GM18873 (cell line): ENCODE measurements at regions not wholly inside any gene's neighbourhood (a gene's known extent, or its start where the extent isn't known, plus 50 kb on each side); places are given as distances from the start of the nearest gene placed in this dataset.
"Not testable (repeated sequence)": the region's sequence is repeated elsewhere in the genome, so short reads cannot be mapped to it uniquely, and the experiment has no call there.

ENCODE experiments used
- ATAC-seq: cut with Tn5 transposase; IDR thresholded peaks from one replicate; pipeline ENCODE4 v1.9.1; 2021; ENCODE audit warnings: mild to moderate bottlenecking, moderate library complexity, moderate number of reproducible peaks; ENCODE audit not compliant: unreplicated experiment, low FRiP score

GRCh38 chr4:86521373-86521969, 72.6 kb upstream of the PTPN13 start:
- ATAC-seq: no peak

DNA sequence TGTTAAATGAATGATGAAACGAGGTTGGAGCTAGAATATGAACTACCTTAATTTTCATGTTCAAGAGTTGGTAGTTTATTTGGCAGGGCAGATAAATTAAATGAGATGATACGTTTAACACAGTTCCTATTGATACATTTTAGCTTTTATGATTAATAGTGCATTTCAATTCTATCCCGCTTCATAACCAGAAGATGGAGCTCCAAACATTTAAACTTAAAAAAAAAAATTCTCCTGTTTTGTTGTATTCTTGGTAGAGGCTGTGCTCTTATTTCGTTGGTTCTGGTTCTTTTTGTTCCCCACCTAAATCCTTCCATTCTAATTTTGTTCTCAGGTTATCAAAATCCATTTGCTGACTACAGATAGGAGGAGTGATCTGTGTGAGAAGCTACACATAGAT, 71.8 kb upstream of the PTPN13 start:
- ATAC-seq: no peak

DNA sequence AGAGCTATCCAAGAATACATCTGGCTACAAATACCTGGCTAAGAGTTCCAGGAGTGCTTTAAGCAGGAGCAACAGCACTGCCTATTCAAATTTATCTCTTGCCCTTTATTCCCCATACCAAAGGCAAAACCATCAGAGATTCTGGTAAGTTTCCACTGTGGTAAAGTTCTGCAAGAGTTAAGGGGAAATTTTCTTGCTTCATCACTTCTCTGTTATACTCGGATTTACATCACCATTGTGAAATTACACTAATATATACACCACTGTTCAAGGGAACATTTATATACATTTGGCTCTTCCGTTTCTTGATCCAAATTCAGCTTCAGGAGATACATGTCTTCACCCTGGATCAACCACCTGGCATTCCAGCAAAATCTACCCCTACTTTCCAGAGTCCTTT, 70.8 kb upstream of the PTPN13 start:
- ATAC-seq: no peak

GRCh38 chr4:86527713-86528112, 66.4 kb upstream of the PTPN13 start:
- ATAC-seq: not testable (repeated sequence)

DNA sequence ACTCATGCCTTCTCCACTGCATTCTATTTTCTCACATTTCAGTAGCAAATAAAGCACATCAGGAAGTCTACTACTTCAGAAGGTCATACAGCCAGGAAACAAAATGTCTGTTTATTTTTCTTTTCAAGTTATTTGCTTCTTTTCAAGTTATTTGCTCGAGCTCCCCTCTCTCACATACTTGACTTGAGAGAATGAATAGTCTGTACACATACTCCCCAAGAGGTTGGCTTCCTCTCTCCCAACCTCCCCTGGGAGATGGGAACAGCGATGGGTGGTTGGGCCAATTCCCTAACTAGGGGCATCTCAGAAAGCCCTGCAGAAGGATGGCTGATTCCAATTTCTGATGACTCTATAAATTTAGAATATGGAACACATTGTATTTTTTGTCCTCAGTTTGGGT, 64.7 kb upstream of the PTPN13 start:
- ATAC-seq: no peak

DNA sequence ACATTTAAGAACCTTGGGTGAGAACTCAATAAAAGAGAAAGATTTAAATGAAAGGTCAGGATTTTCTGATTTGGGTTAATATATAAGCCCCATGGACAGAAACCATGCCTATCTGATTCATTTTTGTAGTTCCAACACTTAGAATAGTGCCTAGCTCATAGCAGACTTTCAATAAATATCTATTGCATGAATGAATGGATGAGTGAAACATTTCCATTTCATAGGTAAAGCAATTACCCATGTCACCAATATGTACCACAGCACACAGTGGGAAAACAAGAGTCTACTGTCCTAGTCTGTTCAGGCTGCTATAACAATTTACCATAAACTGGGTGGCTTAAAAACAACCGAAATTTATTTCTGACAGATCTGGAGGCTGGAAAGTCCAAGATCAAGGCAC, 63.9 kb upstream of the PTPN13 start:
- peak; percentile 91 for ATAC-seq

DNA sequence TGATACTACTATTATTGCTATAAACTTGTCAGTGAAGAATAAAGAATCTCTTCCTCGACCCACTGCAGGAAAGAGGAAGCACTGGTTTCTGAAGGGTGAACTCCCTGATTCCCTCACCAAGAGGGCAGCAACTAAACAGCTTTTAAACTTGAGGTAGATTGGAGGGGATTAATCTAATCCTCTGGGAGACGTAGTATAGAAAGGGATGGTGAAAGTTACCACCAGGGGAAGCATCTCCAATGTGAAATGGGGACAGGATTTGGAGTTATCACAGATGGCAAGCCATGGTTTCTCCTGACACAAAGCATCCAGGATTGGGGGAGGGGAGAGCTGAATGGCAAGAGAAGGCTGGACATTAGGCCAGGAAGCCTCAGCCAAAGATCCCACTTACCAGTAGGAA, 62.7 kb upstream of the PTPN13 start:
- no peak for ATAC-seq

DNA sequence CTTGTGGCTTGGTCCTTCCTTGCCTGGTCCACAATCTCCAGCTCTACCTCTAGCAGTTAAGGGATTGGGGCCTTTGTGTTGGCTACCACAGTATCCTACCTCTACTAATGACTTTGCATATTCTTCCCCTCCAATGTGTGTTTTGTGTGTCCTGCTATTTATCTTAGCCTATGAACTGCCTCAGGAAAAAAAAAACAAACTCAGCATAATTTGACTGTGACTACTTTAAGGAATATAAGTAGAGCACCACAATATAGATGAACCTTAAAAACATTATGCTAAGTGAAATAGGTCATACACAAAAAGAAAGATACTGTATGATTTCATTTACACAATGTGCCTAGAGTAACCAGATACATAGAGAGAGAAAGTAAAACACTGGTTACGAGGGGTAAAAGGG, 61.3 kb upstream of the PTPN13 start:
- ATAC-seq: no peak

GRCh38 chr4:86536151-86536550, 58.0 kb upstream of the PTPN13 start:
- ATAC-seq: no peak

DNA sequence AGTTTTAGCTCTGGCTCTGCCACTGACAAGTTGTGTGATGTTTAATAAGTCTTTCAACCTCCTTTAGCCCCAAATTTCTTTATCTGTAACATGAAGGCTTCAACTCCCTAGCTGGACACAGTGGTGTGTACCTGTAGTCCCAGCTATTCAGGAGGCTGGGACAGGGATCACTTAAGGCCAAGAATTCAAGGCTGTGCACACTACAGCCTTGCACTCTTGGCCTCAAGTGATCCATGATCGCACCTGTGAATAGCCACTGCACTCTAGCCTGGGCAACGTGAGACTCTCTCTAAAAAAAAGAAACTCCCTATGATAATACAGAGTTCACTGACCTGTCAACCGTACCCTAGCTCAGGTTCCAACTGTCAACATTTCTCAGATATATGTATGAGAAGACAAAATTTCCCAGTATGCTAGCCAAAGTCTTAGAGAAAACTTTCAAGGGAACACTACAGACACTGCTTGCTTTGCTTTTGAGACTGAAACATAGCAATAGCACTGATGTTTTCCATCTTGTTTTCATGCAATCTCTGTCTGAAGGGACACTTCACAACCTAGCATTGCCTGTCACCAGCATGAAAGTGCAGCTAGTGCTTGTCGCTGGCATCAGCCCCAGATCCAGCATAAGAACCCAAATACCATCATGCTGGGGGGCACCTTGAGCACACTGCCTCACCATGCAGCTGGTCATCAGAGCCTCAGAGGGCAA, 51.6 kb upstream of the PTPN13 start:
- ATAC-seq: no peak

GRCh38 chr4:86543080-86543479, 51.0 kb upstream of the PTPN13 start:
- no peak for ATAC-seq

GRCh38 chr4:86543560-86544309, 50.4 kb upstream of the PTPN13 start:
- no peak for ATAC-seq

DNA sequence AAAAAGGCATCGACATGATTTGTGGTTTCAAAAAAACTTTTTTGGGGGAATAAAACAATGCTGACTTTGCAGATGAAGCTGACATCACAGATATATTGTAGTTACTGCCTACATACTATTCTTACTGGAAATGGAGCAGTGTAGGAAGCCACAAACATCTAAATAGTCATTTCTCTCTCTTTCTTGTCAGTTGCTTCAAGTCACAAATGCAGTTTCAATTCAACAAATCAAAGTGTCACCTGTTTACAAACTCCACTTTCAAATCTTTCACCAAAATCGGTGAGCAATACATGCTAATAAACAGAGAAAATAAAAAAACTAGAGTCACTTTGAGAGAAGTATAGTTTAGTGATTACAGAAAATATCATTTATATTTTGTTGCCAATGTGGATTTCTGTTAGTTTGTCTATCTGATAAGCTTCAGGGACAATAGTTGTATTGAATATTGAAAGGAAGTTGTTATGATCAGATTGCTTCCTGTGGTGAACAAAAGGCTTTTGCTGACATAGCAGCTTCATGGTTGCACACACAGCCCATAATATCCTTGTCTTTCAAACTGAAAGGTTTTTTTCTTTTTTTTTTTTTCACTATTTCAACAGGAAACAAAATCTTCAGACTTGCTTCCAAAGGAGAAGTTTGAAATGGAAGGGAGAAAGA, 49.7 kb upstream of the PTPN13 start:
- peak; percentile 95 for ATAC-seq
